Lower leg skin (tissue), 4 donors: ENCODE measurements at regions not wholly inside any gene's neighbourhood (a gene's known extent, or its start where the extent isn't known, plus 50 kb on each side); places are given as distances from the start of the nearest gene placed in this dataset.

ENCODE experiments used
- DNase-seq, 2 donors: peaks; one replicate each; pipeline ENCODE4 v3.0.0-alpha.2; 2019; ENCODE audit warnings: low spot score in 2 of 2
- H3K4me3 ChIP-seq: fragments of 200-600 bp; sonication (generic); 2 replicates; pipeline ENCODE4 v1.5.1; 2017; ENCODE audit warnings: mild to moderate bottlenecking, low read depth; ENCODE audit not compliant: poor library complexity, severe bottlenecking
- POLR2A ChIP-seq, 2 donors: fragments of 450-650 bp; IDR thresholded peaks; one replicate each; pipeline ENCODE4 v1.6.1; 2016 to 2017; ENCODE audit warnings: antibody characterized with exemption in 2 of 2, mild to moderate bottlenecking in 1 of 2, moderate library complexity in 1 of 2
- WGBS, 2 donors: methylation state at CpG; one replicate each; pipeline ENCODE4 v1.1.5; 2018; 5-methylcytosine and 5-hydroxymethylcytosine counted together
- intact Hi-C: fragments of 100-400 bp; cut with DNase I; formaldehyde crosslinking; loops from one replicate; pipeline ENCODE4 v1.15.0; 2023; ENCODE audit warnings: low total_unique reads
- TF ChIP-seq, protein P1 (sequence below), 3 donors: fragments of 450-650 bp; IDR thresholded peaks; one replicate each; pipeline ENCODE4 v1.5.1; 2016; ENCODE audit warnings: antibody characterized with exemption in 3 of 3, mild to moderate bottlenecking in 3 of 3, moderate library complexity in 2 of 3

- WGBS, 2 donors, result 80 to 85% methylated on average over 11 of the region's 11 CpGs
- no peak overlapping the region for H3K4me3 ChIP-seq
- no peak for TF ChIP-seq POLR2A (IDR thresholded peaks at IDR 0.05)
- TF ChIP-seq, protein P1, sequence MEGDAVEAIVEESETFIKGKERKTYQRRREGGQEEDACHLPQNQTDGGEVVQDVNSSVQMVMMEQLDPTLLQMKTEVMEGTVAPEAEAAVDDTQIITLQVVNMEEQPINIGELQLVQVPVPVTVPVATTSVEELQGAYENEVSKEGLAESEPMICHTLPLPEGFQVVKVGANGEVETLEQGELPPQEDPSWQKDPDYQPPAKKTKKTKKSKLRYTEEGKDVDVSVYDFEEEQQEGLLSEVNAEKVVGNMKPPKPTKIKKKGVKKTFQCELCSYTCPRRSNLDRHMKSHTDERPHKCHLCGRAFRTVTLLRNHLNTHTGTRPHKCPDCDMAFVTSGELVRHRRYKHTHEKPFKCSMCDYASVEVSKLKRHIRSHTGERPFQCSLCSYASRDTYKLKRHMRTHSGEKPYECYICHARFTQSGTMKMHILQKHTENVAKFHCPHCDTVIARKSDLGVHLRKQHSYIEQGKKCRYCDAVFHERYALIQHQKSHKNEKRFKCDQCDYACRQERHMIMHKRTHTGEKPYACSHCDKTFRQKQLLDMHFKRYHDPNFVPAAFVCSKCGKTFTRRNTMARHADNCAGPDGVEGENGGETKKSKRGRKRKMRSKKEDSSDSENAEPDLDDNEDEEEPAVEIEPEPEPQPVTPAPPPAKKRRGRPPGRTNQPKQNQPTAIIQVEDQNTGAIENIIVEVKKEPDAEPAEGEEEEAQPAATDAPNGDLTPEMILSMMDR (IDR thresholded peaks at IDR 0.05), result no peak
- DNase-seq, result no peak
- intact Hi-C loops, result no loop called here
These were observed 166.9 kb downstream of the ASMT start for GRCh38 chrX:1781766-1782165.

GRCh38 chrX:1784773-1785172 is 169.9 kb downstream of the ASMT start:
- intact Hi-C loops, result no loop called here
- TF ChIP-seq, protein P1 (IDR thresholded peaks at IDR 0.05), result no peak
- no peak for TF ChIP-seq POLR2A (IDR thresholded peaks at IDR 0.05)
- no peak overlapping the region for H3K4me3 ChIP-seq
- DNase-seq, result no peak
- 76 to 94% methylated on average over 3 of the region's 3 CpGs for WGBS, 2 donors

- TF ChIP-seq, protein P1 (IDR thresholded peaks at IDR 0.05), result no peak
- TF ChIP-seq POLR2A (IDR thresholded peaks at IDR 0.05), result no peak
- peak in 1 of 2 donors; percentile 49 for DNase-seq
- intact Hi-C loops, result no loop called here
- WGBS, 2 donors, result 87 to 93% methylated on average over 5 of the region's 5 CpGs
- H3K4me3 ChIP-seq, result no peak overlapping the region
These were observed 173.5 kb downstream of the ASMT start for GRCh38 chrX:1788300-1788911.

GRCh38 chrX:1792636-1793035 is 177.8 kb downstream of the ASMT start:
- intact Hi-C loops, result no loop called here
- 41 to 44% methylated on average over 1 of the region's 1 CpG for WGBS, 2 donors
- DNase-seq, result peak in 1 of 2 donors; percentile 66
- TF ChIP-seq, protein P1 (IDR thresholded peaks at IDR 0.05), result no peak
- TF ChIP-seq POLR2A (IDR thresholded peaks at IDR 0.05), result no peak
- H3K4me3 ChIP-seq, result no peak overlapping the region

- TF ChIP-seq POLR2A (IDR thresholded peaks at IDR 0.05), result no peak
- TF ChIP-seq, protein P1 (IDR thresholded peaks at IDR 0.05), result no peak
- intact Hi-C loops, result no loop called here
- H3K4me3 ChIP-seq, result no peak overlapping the region
- 81 to 90% methylated on average over 6 to 9 of the region's 9 CpGs for WGBS, 2 donors
- DNase-seq, result peak in 1 of 2 donors; percentile 63
These were observed 179.7 kb downstream of the ASMT start for GRCh38 chrX:1794586-1794985.

DNA sequence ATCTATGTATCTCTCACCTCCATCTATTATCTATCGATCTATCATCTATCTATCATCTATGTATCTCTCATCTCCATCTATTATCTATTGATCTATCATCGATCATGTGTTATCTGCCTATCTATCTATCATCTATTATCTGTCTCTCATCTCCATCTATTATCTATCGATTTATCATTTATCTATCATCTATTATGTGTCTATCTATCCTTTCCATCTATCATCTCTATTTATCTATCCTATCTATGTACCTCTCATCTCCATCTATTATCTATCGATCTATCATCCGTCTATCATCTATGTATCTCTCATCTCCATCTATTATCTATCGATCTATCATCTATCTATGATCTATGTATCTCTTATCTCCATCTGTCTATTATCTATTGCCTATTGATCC is 188.1 kb downstream of the ASMT start:
- 97% methylated on average over 6 of the region's 6 CpGs for WGBS, 2 donors
- intact Hi-C loops, result no loop called here
- TF ChIP-seq, protein P1 (IDR thresholded peaks at IDR 0.05), result no peak
- TF ChIP-seq POLR2A (IDR thresholded peaks at IDR 0.05), result no peak
- H3K4me3 ChIP-seq, result no peak overlapping the region
- no peak for DNase-seq
